ENCODE measurements at regions not wholly inside any gene's neighbourhood (a gene's known extent, or its start where the extent isn't known, plus 50 kb on each side); places are given as distances from the start of the nearest gene placed in this dataset.

DNA sequence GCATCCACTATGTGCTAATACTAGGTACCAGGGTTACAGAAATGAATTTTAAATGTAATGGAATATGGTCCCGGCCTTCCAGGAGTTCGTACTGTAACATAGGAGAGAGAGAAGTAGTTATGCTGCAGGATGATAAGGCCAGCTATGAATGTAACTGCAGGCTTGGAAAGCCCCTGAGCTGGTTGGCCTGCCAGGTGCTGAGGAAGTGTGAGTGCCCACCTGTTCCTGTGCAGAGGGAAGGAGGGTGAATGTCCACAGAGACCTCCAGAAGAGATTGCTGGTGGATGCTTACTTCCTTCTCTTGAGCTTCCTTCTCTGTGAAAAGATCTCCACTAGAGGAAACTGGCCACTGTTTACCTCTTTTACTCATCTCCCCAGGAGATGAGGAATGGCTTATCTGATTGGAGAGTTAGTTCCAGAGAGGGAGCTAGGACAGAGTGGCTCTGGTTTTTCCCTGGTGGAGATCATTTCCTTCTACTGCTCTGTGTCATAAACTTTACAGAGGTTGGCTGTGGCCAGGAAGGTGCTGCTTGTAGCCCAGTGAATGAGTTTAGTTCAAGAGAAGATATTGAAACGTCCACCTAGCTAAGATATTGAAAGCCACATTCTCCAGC lies 114.0 kb upstream of the LNX1 start:
- TF ChIP-seq GATA2 (IDR thresholded peaks at IDR 0.05; ENCODE audit: low read depth, low read length) (no peak), GATA3 (IDR thresholded peaks at IDR 0.05; ENCODE audit: low read depth, low read length) (no peak)
